ENCODE measurements at regions not wholly inside any gene's neighbourhood (a gene's known extent, or its start where the extent isn't known, plus 50 kb on each side); places are given as distances from the start of the nearest gene placed in this dataset.

- no peak for TF ChIP-seq POLR2A (IDR thresholded peaks at IDR 0.05)
- no peak for TF ChIP-seq CTCF (IDR thresholded peaks at IDR 0.05)
Observed at GRCh38 chr18:23373570-23373969, 79.5 kb upstream of the RIOK3 start.
